HG03469 (cell line): ENCODE measurements at regions not wholly inside any gene's neighbourhood (a gene's known extent, or its start where the extent isn't known, plus 50 kb on each side); places are given as distances from the start of the nearest gene placed in this dataset.
"Not testable (repeated sequence)": the region's sequence is repeated elsewhere in the genome, so short reads cannot be mapped to it uniquely, and the experiment has no call there.

Experiments used
- ATAC-seq: cut with Tn5 transposase; IDR thresholded peaks from one replicate; pipeline ENCODE4 v1.9.1; 2021; ENCODE audit warnings: mild to moderate bottlenecking, moderate library complexity, moderate number of reproducible peaks; ENCODE audit not compliant: unreplicated experiment

DNA sequence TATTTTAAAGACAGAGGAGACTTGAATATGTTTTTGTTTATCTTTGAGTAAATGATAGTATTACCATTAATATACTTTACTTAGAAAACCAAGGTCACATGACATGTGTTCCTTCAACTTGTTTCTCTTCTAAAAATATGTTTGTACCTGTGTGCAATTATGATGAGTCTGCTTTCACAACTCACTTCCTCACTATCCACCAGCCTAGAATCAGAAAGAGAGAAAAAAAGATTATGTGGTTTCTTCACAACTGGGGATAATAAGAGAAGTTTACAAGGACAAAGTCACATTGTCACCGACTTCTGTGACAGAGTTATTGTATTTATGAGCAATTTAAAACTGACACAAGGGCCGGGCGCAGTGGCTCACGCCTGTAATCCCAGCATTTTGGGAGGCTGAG is 1112.1 kb downstream of the RPA4 start:
- no peak for ATAC-seq

DNA sequence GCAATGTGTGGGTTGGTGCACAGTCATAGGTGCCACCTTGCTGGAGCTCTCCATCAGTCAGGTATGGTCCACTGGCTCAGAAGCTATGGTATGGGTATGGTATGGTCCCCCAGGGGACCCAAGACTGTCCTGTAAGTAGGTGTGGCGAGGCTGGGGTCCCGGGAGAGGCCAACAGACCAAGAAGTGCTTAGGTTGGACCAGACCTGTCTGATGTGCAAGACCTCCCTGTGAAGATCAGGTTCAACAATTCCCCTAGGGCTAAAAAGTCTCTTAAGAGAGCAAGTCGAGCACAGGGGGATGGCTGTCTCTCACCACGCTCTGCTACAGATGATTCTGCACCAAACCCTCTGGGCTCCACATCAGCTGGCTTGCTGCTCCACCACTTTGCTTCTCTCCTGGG is 1145.0 kb downstream of the RPA4 start:
- no peak for ATAC-seq

DNA sequence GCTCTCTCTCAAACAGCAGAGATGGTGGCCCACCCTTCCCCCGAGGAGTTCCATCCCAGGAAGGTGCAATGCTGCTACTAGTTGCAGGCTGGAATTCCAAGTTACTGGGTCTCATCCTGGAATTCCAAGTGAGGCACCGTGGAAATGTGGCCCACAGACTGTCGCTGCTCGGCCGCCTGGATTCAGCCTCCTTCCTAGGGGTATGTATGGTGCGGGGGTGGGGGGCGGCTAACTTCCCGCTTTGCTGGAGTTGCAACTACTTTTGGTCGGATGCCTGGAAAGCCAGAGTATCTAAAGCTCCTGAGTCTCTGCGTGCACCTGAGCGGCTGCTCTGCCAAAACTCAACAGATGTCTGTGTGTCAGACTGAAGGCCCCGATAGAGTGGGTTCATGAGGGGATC is 1146.2 kb downstream of the RPA4 start:
- no peak for ATAC-seq

DNA sequence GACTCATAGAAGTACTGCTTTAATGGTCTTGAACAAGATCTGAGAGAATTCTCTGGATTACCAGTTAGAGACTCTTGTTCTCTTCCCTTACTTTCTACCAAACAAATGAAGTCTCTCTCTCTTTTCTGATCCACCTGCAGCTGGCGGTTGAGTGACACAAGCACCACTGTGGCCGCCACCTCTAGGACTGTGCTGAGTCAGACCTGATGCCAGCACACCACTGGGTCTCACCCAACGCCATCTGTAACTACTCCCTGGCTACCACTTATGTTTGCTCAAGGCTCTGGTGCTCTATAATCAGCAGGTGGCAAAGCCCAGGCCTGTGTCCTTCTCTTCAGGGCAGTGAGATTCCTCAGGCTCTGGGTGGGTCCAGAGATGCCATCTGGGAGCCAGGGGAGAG is 1173.5 kb downstream of the RPA4 start:
- ATAC-seq: no peak

DNA sequence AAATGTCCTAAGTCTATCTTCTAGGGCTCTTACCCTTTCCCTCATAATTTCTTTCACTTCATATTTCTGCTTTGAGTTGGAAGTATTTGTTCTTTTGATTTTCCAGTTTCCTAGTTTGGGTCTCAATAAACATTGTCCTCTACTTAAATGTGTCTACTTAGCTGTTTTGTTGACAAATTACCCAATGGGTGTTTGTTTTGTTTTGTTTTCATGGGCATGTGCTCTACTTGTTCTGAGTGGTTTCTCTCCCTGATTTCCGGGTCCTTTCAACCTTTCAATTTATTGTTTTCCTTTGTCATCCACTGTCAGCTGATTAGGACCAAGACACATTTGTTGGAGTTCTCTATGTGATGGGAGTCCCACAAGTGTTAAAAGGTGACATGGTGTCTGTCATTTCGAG is 1181.4 kb downstream of the RPA4 start:
- no peak for ATAC-seq

DNA sequence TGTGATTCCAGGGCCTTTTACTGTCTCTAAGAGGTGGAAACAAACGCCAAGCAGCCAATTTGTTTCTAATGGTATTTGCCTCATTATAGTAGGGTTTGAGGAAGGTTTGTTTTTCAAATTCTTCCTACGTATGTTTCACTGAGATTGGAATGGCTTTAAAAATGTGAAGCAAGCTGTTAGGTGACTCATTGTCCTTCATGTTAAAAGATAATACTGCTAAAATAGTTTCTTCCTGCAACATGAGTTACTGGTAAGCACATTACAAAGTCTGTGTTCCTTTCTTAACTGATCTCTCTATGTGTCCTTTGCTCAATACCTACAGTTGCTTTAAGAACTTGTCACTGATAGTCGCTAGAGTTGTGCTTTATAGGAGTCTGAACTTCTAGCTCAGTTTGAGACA is 1183.9 kb downstream of the RPA4 start:
- no peak for ATAC-seq

DNA sequence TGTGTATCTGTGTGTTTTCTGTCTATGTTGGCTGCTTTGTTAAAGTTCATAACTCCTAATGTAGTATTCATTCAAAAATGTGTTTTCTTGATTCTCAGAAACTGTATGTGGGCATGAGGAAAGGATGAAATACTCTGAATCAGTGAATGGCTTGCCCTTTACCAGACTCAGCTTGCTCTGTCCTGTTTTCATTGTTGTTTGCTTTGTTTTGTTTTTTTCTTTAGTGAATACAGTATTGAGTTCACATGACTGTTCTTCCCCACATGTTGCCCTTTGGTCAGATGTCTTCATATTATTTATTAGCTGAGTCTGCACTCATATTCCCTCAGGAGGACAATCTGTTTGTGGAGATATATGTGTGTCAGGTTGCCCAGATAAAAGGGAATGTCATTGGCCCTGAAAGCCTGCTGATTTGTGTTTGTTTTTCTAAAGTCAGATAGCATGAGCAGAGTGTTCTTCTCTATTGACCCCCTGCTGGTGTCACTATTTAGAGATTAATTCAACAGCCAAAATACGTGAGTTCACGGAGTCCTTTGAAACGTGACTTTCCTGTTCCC is 1184.4 kb downstream of the RPA4 start:
- no peak for ATAC-seq

DNA sequence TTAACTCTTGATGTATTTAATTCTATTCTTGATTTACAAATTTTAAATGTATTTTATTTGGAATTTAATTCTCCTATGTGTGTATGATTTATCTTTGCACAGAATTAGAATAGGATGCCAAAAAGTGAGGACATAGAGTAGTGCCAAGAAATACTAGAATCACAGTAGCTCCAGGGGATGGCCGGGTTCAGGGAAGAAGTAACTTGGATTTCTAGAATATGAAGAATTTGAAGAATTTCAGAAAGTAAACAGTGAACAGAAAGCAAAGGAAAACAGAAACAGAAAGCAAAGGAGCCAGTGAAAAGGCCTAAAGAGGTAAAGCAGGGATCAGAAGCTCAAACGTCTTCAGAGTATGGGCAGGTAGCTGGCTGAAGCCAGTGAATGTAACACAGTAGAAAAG is 1187.6 kb downstream of the RPA4 start:
- ATAC-seq: no peak

DNA sequence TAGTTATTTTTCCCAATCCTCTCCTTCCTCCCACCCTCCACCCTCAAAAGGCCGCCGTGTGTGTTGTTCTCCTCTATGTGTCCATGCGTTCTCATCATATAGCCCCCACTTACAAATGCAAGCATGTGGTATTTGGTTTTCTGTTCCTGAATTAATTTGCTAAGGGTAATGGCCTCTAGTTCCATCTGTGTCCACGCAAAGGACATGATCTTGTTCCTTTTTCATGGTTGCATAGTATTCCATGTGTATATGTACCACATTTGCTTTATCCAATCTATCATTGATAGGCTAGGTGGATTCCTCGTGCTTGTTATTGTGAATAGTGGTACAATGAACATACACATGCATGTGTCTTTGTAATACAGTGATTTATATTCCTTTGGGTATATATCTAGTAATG is 1193.7 kb downstream of the RPA4 start:
- no peak for ATAC-seq

DNA sequence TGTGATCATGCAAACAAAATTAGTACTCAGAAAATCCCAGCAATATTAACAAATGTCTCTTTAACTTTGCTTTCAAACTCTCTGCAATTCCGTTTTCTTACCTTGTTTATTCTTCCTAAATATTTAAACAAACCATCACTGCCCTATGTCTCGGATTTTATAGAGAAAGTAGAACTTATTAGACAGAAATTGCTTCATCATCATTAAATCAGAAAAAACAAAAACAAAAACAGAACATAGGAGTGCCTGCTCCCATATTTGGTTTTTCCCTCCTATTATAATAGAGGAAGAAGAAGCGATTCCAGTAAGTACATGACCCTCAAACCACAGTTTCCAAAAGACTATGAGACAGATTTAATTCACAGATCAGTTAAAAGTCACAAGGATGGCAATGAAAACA is 1228.0 kb downstream of the RPA4 start:
- no peak for ATAC-seq

DNA sequence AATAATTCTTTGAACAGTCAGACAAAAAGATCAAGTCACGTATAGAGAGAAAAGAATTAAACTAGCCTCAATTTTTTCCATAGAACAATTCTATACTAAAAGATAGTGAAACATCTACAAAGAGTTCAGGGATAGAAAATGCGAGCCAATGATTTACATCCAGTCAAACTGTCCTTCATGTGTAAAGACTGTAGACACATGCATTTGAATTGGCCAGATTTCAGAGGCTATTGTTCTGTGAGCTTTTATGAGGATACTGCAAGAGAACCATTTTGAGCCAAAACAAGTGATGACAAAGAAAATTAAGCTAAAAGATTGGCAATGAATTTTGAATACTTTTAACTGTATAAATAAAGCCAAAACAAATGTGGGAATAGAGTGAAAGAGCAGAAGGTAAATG is 1230.3 kb downstream of the RPA4 start:
- ATAC-seq: no peak

DNA sequence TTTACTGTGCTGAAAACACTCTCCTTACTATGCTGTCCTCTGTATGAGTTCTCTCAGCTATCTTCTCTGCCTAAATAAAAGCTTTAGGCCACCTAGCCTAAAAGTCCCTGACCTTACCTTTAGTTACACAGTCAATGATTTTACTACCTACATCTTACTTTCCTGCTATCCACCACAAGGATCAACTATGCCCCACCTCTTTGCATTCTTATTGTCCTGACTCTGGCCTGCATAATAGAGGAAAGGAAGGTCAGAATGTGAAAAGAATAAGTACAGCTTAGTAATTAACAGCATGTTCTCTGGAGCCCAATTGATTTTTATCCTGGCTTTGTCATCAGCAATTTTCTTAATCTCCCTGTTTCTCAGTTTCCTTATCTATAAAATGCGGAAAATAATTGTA is 1257.8 kb downstream of the RPA4 start:
- no peak for ATAC-seq

DNA sequence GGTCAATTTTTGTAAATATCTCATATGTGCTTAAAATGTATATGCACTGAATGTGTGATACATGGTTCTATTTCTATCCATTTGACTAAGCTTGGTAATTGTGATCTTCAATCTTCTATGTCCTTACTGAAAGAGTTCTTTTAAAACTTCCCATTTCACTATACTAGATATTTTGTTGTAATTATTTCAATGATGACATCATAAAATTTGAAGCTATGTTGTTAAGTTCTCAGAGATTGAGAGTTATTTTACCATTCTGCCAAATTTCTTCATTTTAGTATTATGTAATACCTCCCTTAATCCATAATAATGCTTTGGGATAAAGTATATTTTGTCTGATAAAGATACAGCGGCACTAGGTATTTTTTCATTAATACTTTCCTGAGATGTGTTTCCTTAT is 1307.3 kb downstream of the RPA4 start:
- no peak for ATAC-seq

DNA sequence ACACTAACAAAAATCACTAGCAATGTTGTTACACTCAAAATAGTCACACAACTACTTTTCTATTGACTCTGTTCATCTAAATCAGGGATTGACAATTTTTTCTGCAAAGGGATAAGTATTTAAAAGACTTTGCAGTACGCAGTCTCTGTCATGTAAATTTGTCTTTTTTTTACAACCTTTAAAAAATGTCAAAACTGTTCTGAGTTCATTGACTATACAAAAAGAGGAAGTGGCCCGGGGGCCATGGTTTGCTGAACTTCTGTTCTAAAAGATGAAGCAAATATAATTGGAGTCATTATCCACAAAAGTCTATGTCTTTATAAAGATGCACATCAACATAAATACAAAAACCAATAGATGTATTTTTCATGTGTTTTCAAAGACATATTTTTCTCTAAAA is 1310.3 kb downstream of the RPA4 start:
- ATAC-seq: no peak

DNA sequence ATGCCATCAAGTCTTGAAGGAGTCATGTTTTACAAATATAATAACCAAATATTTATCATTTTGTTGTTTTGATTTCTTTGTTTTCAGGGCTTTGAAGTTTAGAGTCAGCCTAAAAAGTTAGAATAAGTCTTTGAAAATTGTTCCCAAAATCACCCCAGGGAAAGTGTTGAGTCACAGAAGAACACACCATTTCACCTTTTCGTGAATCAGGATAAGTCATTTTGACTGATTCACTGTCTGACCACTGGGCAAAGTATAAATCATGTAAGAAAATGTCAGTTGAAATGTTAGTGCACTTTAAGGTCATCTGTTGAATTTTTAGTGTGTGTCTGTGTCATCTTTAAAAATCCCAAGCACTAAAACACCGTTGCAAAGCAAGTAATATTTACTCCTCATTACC is 1320.1 kb downstream of the RPA4 start:
- ATAC-seq: no peak

DNA sequence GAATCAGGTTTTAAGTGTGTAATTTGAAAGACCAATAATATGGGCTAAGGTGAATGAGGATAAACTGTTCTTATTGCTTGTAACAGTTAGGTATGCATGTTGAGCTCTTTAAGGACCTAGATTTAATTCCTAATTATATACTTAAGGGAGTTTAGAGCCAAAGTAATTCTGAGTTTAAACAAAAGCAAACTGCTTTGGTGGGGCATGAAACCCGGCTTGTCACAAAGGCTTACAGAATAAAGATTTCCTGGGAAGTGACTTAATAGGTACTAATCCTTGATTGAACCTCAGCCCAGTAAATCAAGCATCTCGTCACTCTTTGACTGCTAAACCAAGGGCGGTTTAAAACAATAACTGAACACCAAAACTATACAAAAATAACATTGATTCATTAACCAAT is 1324.2 kb downstream of the RPA4 start:
- ATAC-seq: no peak

DNA sequence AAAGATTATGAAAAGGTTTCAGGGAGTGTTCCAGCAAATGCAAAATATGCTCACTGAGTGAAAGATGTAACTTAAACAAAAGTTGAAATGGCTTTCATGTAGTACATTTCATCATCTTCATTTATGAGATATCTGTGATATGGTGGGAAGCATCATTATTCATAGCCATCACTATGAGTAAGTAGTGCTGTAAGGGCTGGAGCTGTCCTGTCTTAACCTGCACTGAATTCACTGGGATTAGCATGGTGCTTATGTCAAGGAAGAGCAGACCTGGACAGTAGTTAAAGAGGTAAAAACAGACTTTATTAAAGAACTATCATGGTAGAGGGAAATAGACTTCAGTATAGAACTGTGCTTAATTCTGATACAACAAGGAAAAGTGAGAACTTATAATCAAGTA is 1347.3 kb downstream of the RPA4 start:
- ATAC-seq: no peak

DNA sequence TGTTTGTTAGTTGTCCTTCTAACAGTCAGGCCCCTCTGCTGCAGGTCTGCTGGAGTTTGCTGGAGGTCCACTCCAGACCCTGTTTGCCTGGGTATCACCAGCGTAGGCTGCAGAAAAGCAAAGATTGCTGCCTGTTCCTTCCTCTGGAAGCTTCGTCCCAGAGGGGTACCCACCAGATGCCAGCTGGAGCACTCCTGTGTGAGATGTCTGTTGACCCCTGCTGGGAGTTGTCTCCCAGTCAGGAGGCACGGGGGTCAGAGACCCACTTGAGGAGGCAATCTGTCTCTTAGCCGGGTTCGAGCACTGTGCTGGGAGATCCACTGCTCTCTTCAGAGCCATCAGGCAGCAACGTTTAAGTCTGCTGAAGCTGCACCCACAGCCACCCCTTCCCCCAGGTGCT is 1356.4 kb downstream of the RPA4 start:
- not testable (repeated sequence) for ATAC-seq

DNA sequence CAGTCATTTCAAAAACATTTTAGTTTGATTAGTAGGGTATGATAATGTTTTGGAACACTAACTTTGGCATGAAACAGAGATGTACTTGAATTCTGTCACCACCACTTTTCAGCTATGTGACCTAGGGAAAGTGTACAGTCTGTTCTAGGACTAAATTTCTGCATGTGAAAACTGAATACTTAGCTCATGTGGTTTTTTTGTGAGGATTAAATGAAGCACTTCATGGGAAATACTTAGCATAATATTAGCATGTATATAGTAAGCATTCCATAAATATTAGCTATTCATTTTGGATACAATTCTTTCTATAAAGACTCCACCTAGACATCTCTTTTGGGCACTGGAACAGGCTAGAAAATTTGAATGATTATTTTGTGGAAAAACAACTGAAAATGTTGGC is 1379.4 kb downstream of the RPA4 start:
- ATAC-seq: no peak

DNA sequence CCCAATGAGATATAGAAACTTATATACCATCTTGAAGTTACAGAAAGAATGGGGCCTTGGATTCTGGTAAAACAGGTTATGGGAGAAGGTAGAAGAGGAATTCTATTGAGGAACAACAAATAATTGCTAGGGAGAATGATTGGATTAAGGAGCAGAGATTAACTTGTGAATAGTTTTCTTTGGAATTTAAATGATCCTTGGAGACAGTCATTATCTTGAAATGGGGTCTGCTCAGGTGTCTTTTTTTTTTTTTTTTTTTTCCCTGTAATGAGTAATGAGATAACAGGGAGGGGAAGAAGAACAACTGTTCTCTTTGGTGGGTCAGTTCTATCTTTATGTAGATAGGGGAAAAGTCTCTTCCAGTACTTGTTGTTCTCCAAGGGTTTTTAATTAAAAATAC is 1406.0 kb downstream of the RPA4 start:
- ATAC-seq: no peak

DNA sequence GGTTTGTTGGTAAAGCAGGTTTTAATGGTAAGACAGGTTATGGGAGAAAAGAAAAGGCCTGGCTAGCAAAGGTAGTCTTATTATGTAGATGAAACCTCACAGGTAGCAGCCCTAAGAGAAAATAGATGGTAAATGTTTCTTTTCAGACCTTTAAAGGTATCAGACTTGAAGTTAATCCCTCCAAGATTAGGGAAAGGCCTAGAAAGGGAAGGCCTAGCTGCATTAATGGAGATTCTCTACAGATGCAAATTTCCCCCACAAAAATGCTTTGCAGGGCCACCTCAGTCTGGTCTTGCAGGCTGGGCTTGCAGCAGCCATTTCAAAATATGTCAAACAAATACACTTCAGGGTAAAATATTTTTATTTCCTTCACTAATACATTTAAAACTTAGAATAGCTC is 1410.6 kb downstream of the RPA4 start:
- ATAC-seq: no peak

DNA sequence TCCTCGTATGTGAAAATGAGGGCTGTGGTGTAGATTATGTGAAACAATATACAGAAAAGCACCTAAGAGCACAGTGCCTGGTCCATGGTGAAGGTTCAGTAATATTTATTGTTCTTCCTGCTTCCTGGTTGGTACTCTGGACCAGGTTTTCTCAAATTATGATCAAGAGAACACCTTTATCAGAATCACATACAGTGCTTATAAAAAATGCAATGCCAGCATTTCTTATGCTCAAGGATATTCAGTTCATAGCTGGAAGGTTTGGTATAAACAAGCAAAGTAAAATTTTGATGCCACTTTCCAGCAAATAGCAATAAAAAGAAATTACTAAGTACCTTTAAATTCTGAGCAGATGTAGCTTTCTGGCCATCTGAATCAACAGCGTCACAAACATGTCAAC is 1412.4 kb downstream of the RPA4 start:
- no peak for ATAC-seq

DNA sequence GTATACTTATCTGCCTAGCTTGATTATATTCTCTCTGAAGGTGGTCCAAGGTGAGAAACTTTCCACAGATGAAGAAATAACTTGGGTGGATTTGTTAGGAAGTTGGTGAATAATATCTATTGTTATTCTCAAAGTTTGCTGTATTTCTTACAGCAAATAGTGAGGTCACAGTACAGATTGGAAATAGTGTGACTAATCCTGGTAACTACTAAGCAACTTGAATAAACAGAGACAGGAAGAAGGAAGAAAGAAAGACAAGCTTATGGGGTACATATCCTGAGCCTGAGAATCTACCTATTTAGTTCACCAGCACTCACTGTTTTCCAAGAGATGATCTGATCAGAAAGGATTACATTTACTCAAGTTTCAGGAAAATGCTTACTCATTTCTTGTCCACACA is 1416.1 kb downstream of the RPA4 start:
- ATAC-seq: no peak

DNA sequence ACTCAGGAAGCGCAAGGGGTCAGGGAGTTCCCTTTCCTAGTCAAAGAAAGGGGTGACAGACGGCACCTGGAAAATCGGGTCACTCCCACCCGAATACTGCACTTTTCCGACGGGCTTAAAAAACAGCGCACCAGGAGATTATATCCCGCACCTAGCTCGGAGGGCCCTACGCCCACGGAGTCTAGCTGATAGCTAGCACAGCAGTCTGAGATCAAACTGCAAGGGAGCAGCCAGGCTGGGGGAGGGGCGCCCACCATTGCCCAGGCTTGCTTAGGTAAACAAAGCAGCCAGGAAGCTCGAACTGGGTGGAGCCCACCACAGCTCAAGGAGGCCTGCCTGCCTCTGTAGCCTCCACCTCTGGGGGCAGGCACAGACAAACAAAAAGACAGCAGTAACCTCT is 1416.8 kb downstream of the RPA4 start:
- ATAC-seq: not testable (repeated sequence)
